Left ventricle myocardium inferior (tissue), 1 donor: ENCODE measurements at regions not wholly inside any gene's neighbourhood (a gene's known extent, or its start where the extent isn't known, plus 50 kb on each side); places are given as distances from the start of the nearest gene placed in this dataset.

Experiments
- DNase-seq: peaks from one replicate; pipeline ENCODE4 v3.0.0-alpha.2; 2020
- H3K27ac ChIP-seq: fragments of 200-600 bp; replicated peaks from 2 replicates; pipeline ENCODE4 v1.8.0; 2021
- H3K27me3 ChIP-seq: fragments of 200-600 bp; 2 replicates; pipeline ENCODE4 v1.8.0; 2021; ENCODE audit warnings: low read depth
- H3K36me3 ChIP-seq: fragments of 200-600 bp; 2 replicates; pipeline ENCODE4 v1.8.0; 2021
- H3K4me1 ChIP-seq: fragments of 200-600 bp; 2 replicates; pipeline ENCODE4 v1.8.0; 2021
- H3K4me3 ChIP-seq: fragments of 200-600 bp; 2 replicates; pipeline ENCODE4 v1.8.0; 2021; ENCODE audit warnings: mild to moderate bottlenecking, moderate library complexity
- H3K9me3 ChIP-seq: fragments of 200-600 bp; replicated peaks from 2 replicates; pipeline ENCODE4 v1.8.0; 2021
- intact Hi-C: fragments of 100-400 bp; cut with micrococcal nuclease; formaldehyde crosslinking; loops from one replicate; pipeline ENCODE4 v1.11.0; 2022
- TF ChIP-seq, protein P1 (sequence below): fragments of 200-600 bp; IDR thresholded peaks from 2 replicates; pipeline ENCODE4 v1.8.0; 2021; ENCODE audit warnings: antibody characterized with exemption, mild to moderate bottlenecking, borderline replicate concordance
- donor health status: DM: no; HTN: yes; CAD: no; lungs with severe emphysema.

DNA sequence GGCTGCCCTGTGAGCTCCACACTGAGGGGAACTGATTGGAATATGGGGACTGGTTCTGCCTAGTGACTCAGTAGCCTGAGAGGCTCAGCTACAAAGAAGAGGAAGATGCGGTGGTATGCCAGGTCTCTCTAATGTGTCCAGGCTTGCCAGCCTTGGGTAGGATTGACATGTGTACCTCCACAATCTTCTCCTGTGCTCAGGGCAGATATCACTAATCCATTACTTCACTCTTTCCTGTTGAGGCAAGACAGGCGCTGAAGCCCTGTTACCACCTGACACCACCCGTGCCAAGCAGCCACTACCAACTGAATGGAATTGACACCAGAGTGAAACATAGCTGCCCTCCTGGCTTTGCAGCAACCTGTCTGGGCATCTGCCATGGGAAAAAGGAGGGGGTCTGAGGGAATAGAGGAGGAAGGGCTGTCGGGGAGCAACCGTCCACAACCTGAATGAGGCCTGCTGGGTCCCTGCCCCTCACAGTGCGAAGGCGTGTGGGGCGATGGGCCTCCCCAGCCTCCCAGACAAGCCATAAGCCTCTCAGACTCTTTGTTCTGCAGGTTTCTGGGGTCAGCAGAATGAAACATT is 114.7 kb upstream of the CXCL14 start:
- Histone ChIP-seq H3K27ac (no peak overlapping the region), H3K27me3 (peaks cover 73% of the 10 kb centered on the region), H3K36me3 (no peaks in the 10 kb centered on the region), H3K4me1 (no peaks in the 10 kb centered on the region), H3K9me3 (no peaks in the 10 kb centered on the region), H3K4me3 (no peak overlapping the region)
- TF ChIP-seq, protein P1, sequence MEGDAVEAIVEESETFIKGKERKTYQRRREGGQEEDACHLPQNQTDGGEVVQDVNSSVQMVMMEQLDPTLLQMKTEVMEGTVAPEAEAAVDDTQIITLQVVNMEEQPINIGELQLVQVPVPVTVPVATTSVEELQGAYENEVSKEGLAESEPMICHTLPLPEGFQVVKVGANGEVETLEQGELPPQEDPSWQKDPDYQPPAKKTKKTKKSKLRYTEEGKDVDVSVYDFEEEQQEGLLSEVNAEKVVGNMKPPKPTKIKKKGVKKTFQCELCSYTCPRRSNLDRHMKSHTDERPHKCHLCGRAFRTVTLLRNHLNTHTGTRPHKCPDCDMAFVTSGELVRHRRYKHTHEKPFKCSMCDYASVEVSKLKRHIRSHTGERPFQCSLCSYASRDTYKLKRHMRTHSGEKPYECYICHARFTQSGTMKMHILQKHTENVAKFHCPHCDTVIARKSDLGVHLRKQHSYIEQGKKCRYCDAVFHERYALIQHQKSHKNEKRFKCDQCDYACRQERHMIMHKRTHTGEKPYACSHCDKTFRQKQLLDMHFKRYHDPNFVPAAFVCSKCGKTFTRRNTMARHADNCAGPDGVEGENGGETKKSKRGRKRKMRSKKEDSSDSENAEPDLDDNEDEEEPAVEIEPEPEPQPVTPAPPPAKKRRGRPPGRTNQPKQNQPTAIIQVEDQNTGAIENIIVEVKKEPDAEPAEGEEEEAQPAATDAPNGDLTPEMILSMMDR = no peak
- intact Hi-C loops = no loop called here
- DNase-seq = no peak

DNA sequence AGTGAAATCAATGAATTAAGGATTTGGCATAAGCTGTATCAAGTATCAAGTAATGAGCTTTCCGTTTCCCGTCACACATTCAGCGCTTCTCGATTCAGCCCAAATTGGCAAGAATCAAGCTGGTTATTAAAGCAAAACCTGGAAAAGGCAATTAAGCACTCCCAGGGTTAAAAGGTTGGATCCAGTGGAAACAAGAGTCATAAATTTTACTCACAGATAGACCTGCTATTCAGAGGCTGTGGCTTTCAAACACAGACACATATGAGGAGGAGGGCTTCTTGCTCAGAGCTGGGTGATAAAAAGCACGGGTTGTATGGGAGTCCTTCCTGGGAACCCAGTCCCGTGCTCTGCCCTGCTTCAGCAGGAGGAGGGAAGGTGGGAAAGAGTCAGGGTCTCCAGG is 112.3 kb upstream of the CXCL14 start:
- DNase-seq = no peak
- no peak overlapping the region for H3K27ac ChIP-seq

DNA sequence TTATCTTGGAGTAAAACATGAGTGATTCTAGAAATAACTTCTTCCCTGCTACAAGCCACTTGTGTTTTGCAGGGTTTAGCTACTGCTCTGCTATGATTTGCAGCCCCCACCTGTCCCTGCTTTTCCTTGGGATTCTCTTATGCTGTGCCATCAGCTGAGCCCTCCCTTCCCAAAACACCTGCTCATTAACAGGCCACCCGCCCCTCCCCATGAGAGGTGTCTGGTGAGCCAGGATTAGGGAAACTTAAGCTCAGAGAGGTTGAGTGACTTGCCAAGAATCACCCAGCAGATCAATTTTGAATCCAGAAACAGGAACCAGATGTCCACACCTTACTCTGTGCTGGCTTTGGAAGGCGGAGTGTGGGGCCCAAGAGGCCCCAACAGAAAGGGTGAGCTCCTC is 111.7 kb upstream of the CXCL14 start:
- H3K4me3 ChIP-seq = no peak overlapping the region

More for the DNA sequence above, 112.3 kb upstream of the CXCL14 start:
- no peaks in the 10 kb centered on the region for H3K36me3 ChIP-seq
- intact Hi-C loops = no loop called here
- no peak overlapping the region for H3K4me3 ChIP-seq
- no peaks in the 10 kb centered on the region for H3K9me3 ChIP-seq
- TF ChIP-seq, protein P1 = no peak
- no peaks in the 10 kb centered on the region for H3K4me1 ChIP-seq
- H3K27me3 ChIP-seq = peaks cover 69% of the 10 kb centered on the region

DNA sequence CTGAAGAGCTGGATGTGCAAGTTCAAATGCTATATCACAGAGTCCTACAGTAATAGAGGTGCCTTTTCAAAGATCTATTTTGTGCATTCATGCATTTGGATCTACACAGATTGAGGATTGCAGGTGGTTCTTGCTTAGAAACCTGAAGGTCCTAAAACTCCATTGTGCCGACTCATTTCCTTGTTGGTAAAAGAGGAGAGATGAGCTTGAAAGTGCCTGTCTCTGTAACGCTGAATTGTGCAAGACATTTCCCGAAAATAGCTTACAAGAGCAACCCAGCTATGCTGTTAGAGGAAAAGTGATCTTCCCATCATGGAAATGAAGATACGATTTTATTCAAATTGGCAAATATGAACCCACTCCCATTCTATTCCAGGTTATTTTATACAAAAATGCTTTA is 110.7 kb upstream of the CXCL14 start:
- Histone ChIP-seq H3K4me1 (no peaks in the 10 kb centered on the region), H3K36me3 (no peaks in the 10 kb centered on the region), H3K27me3 (peaks cover 60% of the 10 kb centered on the region), H3K9me3 (no peaks in the 10 kb centered on the region), H3K27ac (no peak overlapping the region), H3K4me3 (no peak overlapping the region)
- intact Hi-C loops = no loop called here
- DNase-seq = no peak
- TF ChIP-seq, protein P1 = no peak

More for the DNA sequence above, 111.7 kb upstream of the CXCL14 start:
- intact Hi-C loops = no loop called here
- H3K4me1 ChIP-seq = no peaks in the 10 kb centered on the region
- no peaks in the 10 kb centered on the region for H3K36me3 ChIP-seq
- TF ChIP-seq, protein P1 = no peak
- H3K9me3 ChIP-seq = no peaks in the 10 kb centered on the region
- H3K27me3 ChIP-seq = peaks cover 68% of the 10 kb centered on the region
- H3K27ac ChIP-seq = no peak overlapping the region
- DNase-seq = no peak

DNA sequence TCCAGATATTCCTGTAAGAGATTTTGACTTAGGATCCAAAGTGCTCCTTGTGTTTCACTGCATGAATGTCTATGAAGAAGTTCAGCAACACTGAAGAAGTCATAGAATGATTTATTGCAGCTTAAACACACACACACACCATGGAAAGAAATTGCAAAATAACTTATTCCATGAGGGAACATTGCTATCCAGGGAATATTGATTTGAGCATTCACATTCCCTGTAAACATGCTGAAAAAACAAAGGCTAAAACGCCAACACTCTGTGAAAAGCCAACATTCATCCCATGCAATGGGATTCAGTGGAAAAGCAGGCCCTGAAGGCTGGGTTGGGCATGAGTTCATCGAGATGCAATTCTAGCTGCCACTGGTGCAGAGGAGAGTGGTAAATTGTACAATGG is 109.6 kb upstream of the CXCL14 start:
- Histone ChIP-seq H3K36me3 (no peaks in the 10 kb centered on the region), H3K4me1 (no peaks in the 10 kb centered on the region), H3K4me3 (no peak overlapping the region), H3K27ac (no peak overlapping the region), H3K27me3 (peaks cover 51% of the 10 kb centered on the region), H3K9me3 (no peaks in the 10 kb centered on the region)
- intact Hi-C loops = no loop called here
- TF ChIP-seq, protein P1 = no peak
- DNase-seq = no peak
